ENCODE measurements at regions not wholly inside any gene's neighbourhood (a gene's known extent, or its start where the extent isn't known, plus 50 kb on each side); places are given as distances from the start of the nearest gene placed in this dataset.

GRCh38 chr15:26477044-26477443 lies 295.8 kb downstream of the GABRB3 start:
- no peak for DNase-seq

GRCh38 chr15:26475554-26475953 lies 297.3 kb downstream of the GABRB3 start:
- no peak for DNase-seq

- DNase-seq = no peak
These were observed 300.2 kb downstream of the GABRB3 start for GRCh38 chr15:26472661-26473060.

GRCh38 chr15:26461847-26462608 lies 310.8 kb downstream of the GABRB3 start:
- DNase-seq = no peak

- DNase-seq = no peak
These were observed 312.7 kb downstream of the GABRB3 start for GRCh38 chr15:26460165-26460564.

- no peak for DNase-seq
These were observed 317.0 kb downstream of the GABRB3 start for GRCh38 chr15:26455828-26456227.

- DNase-seq = no peak
These were observed 319.0 kb downstream of the GABRB3 start for GRCh38 chr15:26453914-26454313.

- no peak for DNase-seq
These were observed 320.9 kb downstream of the GABRB3 start for GRCh38 chr15:26451995-26452394.

GRCh38 chr15:26449291-26449690 lies 323.6 kb downstream of the GABRB3 start:
- DNase-seq = no peak

GRCh38 chr15:26443321-26443720 lies 329.5 kb downstream of the GABRB3 start:
- no peak for DNase-seq

GRCh38 chr15:26442680-26443079 lies 330.2 kb downstream of the GABRB3 start:
- no peak for DNase-seq

GRCh38 chr15:26439681-26440080 lies 333.2 kb downstream of the GABRB3 start:
- no peak for DNase-seq

GRCh38 chr15:26438718-26439117 lies 334.1 kb downstream of the GABRB3 start:
- DNase-seq = no peak

- no peak for DNase-seq
These were observed 334.6 kb downstream of the GABRB3 start for GRCh38 chr15:26438316-26438715.

GRCh38 chr15:26433818-26434217 lies 339.0 kb downstream of the GABRB3 start:
- DNase-seq = no peak

GRCh38 chr15:26433060-26433459 lies 339.8 kb downstream of the GABRB3 start:
- no peak for DNase-seq

GRCh38 chr15:26421065-26421464 lies 351.8 kb downstream of the GABRB3 start:
- no peak for DNase-seq

- no peak for DNase-seq
These were observed 377.2 kb downstream of the GABRB3 start for GRCh38 chr15:26395624-26396023.

GRCh38 chr15:26394801-26395200 lies 378.1 kb downstream of the GABRB3 start:
- no peak for DNase-seq

GRCh38 chr15:26392956-26393355 lies 379.9 kb downstream of the GABRB3 start:
- DNase-seq = no peak

GRCh38 chr15:26391567-26392194 lies 381.2 kb downstream of the GABRB3 start:
- DNase-seq = no peak

GRCh38 chr15:26382444-26383072 lies 390.3 kb downstream of the GABRB3 start:
- no peak for DNase-seq

GRCh38 chr15:26378304-26378703 lies 394.6 kb downstream of the GABRB3 start:
- DNase-seq = no peak

GRCh38 chr15:26376243-26376642 lies 396.6 kb downstream of the GABRB3 start:
- DNase-seq = no peak
